AG04450 (cell line): ENCODE measurements at regions not wholly inside any gene's neighbourhood (a gene's known extent, or its start where the extent isn't known, plus 50 kb on each side); places are given as distances from the start of the nearest gene placed in this dataset.
A peak's percentile ranks its signal among the peaks of the same experiment; 100 is the strongest.

ENCODE experiments used
- CTCF ChIA-PET: fragments of 300-600, 350-600 bp; formaldehyde crosslinking; extraction: SDS; loops from one replicate; lab custom pipeline; 2022; ENCODE audit warnings: antibody characterized with exemption, inconsistent platforms; lab: Charles Lee
- POLR2A ChIA-PET: fragments of 350-600 bp; formaldehyde crosslinking; extraction: SDS; loops from one replicate; lab custom pipeline; 2021; ENCODE audit warnings: antibody characterized with exemption, inconsistent platforms; lab: Yijun Ruan, JAX
- DNase-seq: peaks from one replicate; pipeline ENCODE4 v3.0.0-alpha.2; 2011; ENCODE audit warnings: low read depth, low spot score
- H3K27ac ChIP-seq: one replicate; pipeline ENCODE4 v1.5.1; 2012; ENCODE audit warnings: low read depth, low read length, control low read depth
- H3K27me3 ChIP-seq: one replicate; pipeline ENCODE4 v1.6.0; 2012; ENCODE audit warnings: low read length; ENCODE audit not compliant: control insufficient read depth, insufficient read depth
- H3K4me3 ChIP-seq: 2 replicates; pipeline ENCODE4 v1.5.1; 2011; ENCODE audit warnings: mild to moderate bottlenecking, low read depth, low read length, control low read depth
- H3K9me3 ChIP-seq: 2 replicates; pipeline ENCODE4 v1.5.1; 2012; ENCODE audit warnings: low read length; ENCODE audit not compliant: control insufficient read depth, insufficient read depth
- TF ChIP-seq, protein P1 (sequence below): IDR thresholded peaks from 2 replicates; pipeline ENCODE4 v1.5.1; 2011; ENCODE audit warnings: low read depth, low read length, control low read depth, inconsistent platforms

- TF ChIP-seq, protein P1, sequence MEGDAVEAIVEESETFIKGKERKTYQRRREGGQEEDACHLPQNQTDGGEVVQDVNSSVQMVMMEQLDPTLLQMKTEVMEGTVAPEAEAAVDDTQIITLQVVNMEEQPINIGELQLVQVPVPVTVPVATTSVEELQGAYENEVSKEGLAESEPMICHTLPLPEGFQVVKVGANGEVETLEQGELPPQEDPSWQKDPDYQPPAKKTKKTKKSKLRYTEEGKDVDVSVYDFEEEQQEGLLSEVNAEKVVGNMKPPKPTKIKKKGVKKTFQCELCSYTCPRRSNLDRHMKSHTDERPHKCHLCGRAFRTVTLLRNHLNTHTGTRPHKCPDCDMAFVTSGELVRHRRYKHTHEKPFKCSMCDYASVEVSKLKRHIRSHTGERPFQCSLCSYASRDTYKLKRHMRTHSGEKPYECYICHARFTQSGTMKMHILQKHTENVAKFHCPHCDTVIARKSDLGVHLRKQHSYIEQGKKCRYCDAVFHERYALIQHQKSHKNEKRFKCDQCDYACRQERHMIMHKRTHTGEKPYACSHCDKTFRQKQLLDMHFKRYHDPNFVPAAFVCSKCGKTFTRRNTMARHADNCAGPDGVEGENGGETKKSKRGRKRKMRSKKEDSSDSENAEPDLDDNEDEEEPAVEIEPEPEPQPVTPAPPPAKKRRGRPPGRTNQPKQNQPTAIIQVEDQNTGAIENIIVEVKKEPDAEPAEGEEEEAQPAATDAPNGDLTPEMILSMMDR = no peak
- POLR2A ChIA-PET = no interaction called here
- Histone ChIP-seq H3K9me3 (peaks cover 14% of the 10 kb centered on the region), H3K27ac (no peak overlapping the region), H3K27me3 (no peaks in the 10 kb centered on the region), H3K4me3 (no peak overlapping the region)
- CTCF ChIA-PET = interaction anchor here (0.6 to 1.1 kb wide), 2 partner anchors 322 to 361 kb away, joined by 3 read pairs; no protein-coding TSS in a partner anchor
- DNase-seq = no peak
These were observed 146.7 kb downstream of the AASDHPPT start for GRCh38 chr11:106224172-106224571.

GRCh38 chr11:106228996-106229395 lies 151.5 kb downstream of the AASDHPPT start:
- ChIA-PET POLR2A (no interaction called here), CTCF (interaction anchor here (0.5 kb wide), 1 partner anchor 493 kb away, joined by 3 read pairs; no protein-coding TSS in a partner anchor)
- H3K9me3 ChIP-seq = peaks cover 3% of the 10 kb centered on the region; the same call in 1 of the 2 replicates
- no peak overlapping the region for H3K4me3 ChIP-seq
- H3K27ac ChIP-seq = no peak overlapping the region
- DNase-seq = no peak
- H3K27me3 ChIP-seq = no peaks in the 10 kb centered on the region
- TF ChIP-seq, protein P1 = no peak

DNA sequence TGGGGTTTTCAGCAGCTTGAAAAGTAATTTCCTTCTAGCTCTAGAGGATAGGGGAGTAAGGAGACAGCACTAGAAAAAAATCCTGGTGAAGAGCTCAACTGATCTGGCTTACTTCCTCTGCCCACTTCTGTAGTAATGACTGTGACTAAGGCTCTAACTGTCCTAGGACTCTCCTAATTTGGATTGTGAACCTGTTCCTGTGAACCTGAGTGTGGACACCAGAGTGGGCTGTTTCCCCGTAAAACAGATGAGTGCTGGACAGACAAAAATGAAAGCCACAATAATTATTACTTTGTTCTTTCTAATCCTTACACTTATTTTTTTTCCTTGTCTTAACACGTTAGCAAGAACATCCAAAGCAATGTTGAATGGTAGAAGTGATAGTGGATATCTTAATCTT lies 154.1 kb downstream of the AASDHPPT start:
- H3K9me3 ChIP-seq = peaks cover 3% of the 10 kb centered on the region; the same call in 1 of the 2 replicates
- CTCF ChIA-PET = interaction anchor here (0.5 to 1.7 kb wide), 4 partner anchors 354 to 909 kb away, joined by 3 to 4 read pairs (median 4); no protein-coding TSS in a partner anchor
- TF ChIP-seq, protein P1 = peak; percentile 40
- POLR2A ChIA-PET = no interaction called here
- no peak overlapping the region for H3K27ac ChIP-seq
- no peaks in the 10 kb centered on the region for H3K27me3 ChIP-seq
- no peak overlapping the region for H3K4me3 ChIP-seq
- DNase-seq = no peak

DNA sequence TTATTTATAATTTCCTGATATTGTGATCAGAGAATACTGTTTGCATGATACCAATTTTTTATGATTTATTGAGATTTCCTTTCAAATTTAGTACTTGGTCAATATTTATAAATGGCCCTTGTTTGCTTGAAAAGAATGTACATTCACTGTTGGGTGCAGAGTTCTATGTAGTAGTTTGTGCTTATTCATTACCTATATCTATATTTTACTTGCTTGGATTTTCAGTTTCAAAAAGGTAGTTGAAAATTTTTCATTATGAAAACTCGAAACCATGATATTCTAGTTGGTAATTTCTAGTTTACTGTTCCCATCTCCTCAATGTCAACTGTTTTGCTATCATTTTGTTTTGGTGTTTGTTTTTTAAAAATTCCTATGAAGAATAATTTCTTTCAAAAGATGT lies 155.7 kb downstream of the AASDHPPT start:
- Histone ChIP-seq H3K4me3 (no peak overlapping the region), H3K9me3 (peaks cover 3% of the 10 kb centered on the region; the same call in 1 of the 2 replicates), H3K27me3 (no peaks in the 10 kb centered on the region), H3K27ac (no peak overlapping the region)
- TF ChIP-seq, protein P1 = no peak
- POLR2A ChIA-PET = no interaction called here
- no peak for DNase-seq
- CTCF ChIA-PET = no interaction called here

GRCh38 chr11:106234794-106235193 lies 157.3 kb downstream of the AASDHPPT start:
- Histone ChIP-seq H3K27me3 (no peaks in the 10 kb centered on the region), H3K4me3 (no peak overlapping the region), H3K27ac (no peak overlapping the region), H3K9me3 (peaks cover 3% of the 10 kb centered on the region; the same call in 1 of the 2 replicates)
- POLR2A ChIA-PET = no interaction called here
- CTCF ChIA-PET = no interaction called here
- no peak for DNase-seq
- TF ChIP-seq, protein P1 = no peak
